ENCODE measurements at regions not wholly inside any gene's neighbourhood (a gene's known extent, or its start where the extent isn't known, plus 50 kb on each side); places are given as distances from the start of the nearest gene placed in this dataset.

GRCh38 chr6:163826629-163827028, 412.1 kb downstream of the QKI start:
- Histone ChIP-seq H3K9ac (ENCODE audit: low read depth, low read length) (no peak overlapping the region), H3K4me1 (ENCODE audit: insufficient read depth, low read length) (no peaks in the 10 kb centered on the region), H3K9me3 (ENCODE audit: control insufficient read depth, insufficient read depth, low read length) (no peaks in the 10 kb centered on the region), H3K36me3 (ENCODE audit: insufficient read depth, low read length) (no peaks in the 10 kb centered on the region)

GRCh38 chr6:163825033-163825432, 410.5 kb downstream of the QKI start:
- H3K9ac ChIP-seq (ENCODE audit: low read depth, low read length) = no peak overlapping the region
- no peaks in the 10 kb centered on the region for H3K9me3 ChIP-seq (ENCODE audit: control insufficient read depth, insufficient read depth, low read length)
- no peaks in the 10 kb centered on the region for H3K4me1 ChIP-seq (ENCODE audit: insufficient read depth, low read length)
- no peaks in the 10 kb centered on the region for H3K36me3 ChIP-seq (ENCODE audit: insufficient read depth, low read length)

- Histone ChIP-seq H3K9ac (ENCODE audit: low read depth, low read length) (no peak overlapping the region), H3K36me3 (ENCODE audit: insufficient read depth, low read length) (no peaks in the 10 kb centered on the region), H3K9me3 (ENCODE audit: control insufficient read depth, insufficient read depth, low read length) (no peaks in the 10 kb centered on the region), H3K4me1 (ENCODE audit: insufficient read depth, low read length) (no peaks in the 10 kb centered on the region)
Observed at GRCh38 chr6:163823577-163823976, 409.1 kb downstream of the QKI start.

GRCh38 chr6:163820745-163821458, 406.4 kb downstream of the QKI start:
- Histone ChIP-seq H3K4me1 (ENCODE audit: insufficient read depth, low read length) (no peaks in the 10 kb centered on the region), H3K9me3 (ENCODE audit: control insufficient read depth, insufficient read depth, low read length) (no peaks in the 10 kb centered on the region), H3K36me3 (ENCODE audit: insufficient read depth, low read length) (no peaks in the 10 kb centered on the region), H3K9ac (ENCODE audit: low read depth, low read length) (no peak overlapping the region)

GRCh38 chr6:163820171-163820570, 405.7 kb downstream of the QKI start:
- H3K9ac ChIP-seq (ENCODE audit: low read depth, low read length) = no peak overlapping the region
- H3K36me3 ChIP-seq (ENCODE audit: insufficient read depth, low read length) = no peaks in the 10 kb centered on the region
- no peaks in the 10 kb centered on the region for H3K9me3 ChIP-seq (ENCODE audit: control insufficient read depth, insufficient read depth, low read length)
- no peaks in the 10 kb centered on the region for H3K4me1 ChIP-seq (ENCODE audit: insufficient read depth, low read length)

GRCh38 chr6:163818719-163819118, 404.2 kb downstream of the QKI start:
- Histone ChIP-seq H3K9me3 (ENCODE audit: control insufficient read depth, insufficient read depth, low read length) (no peaks in the 10 kb centered on the region), H3K4me1 (ENCODE audit: insufficient read depth, low read length) (no peaks in the 10 kb centered on the region), H3K36me3 (ENCODE audit: insufficient read depth, low read length) (no peaks in the 10 kb centered on the region; the same call in 1 of the 2 replicates), H3K9ac (ENCODE audit: low read depth, low read length) (no peak overlapping the region)

GRCh38 chr6:163816441-163816840, 401.9 kb downstream of the QKI start:
- Histone ChIP-seq H3K9me3 (ENCODE audit: control insufficient read depth, insufficient read depth, low read length) (no peaks in the 10 kb centered on the region), H3K36me3 (ENCODE audit: insufficient read depth, low read length) (no peaks in the 10 kb centered on the region; the same call in 1 of the 2 replicates), H3K4me1 (ENCODE audit: insufficient read depth, low read length) (no peaks in the 10 kb centered on the region), H3K9ac (ENCODE audit: low read depth, low read length) (no peak overlapping the region)

GRCh38 chr6:163815796-163816195, 401.3 kb downstream of the QKI start:
- no peaks in the 10 kb centered on the region for H3K9me3 ChIP-seq (ENCODE audit: control insufficient read depth, insufficient read depth, low read length)
- H3K4me1 ChIP-seq (ENCODE audit: insufficient read depth, low read length) = no peaks in the 10 kb centered on the region
- no peak overlapping the region for H3K9ac ChIP-seq (ENCODE audit: low read depth, low read length)
- no peaks in the 10 kb centered on the region; the same call in 1 of the 2 replicates for H3K36me3 ChIP-seq (ENCODE audit: insufficient read depth, low read length)

GRCh38 chr6:163814494-163815364, 400.2 kb downstream of the QKI start:
- 0 out of 2 replicates have a peak, but pooled peaks cover 3% of the 10 kb centered on the region for H3K4me1 ChIP-seq (ENCODE audit: insufficient read depth, low read length)
- no peaks in the 10 kb centered on the region for H3K9me3 ChIP-seq (ENCODE audit: control insufficient read depth, insufficient read depth, low read length)
- H3K9ac ChIP-seq (ENCODE audit: low read depth, low read length) = no peak overlapping the region
- H3K36me3 ChIP-seq (ENCODE audit: insufficient read depth, low read length) = no peaks in the 10 kb centered on the region; the same call in 1 of the 2 replicates

GRCh38 chr6:163813979-163814493, 399.5 kb downstream of the QKI start:
- no peaks in the 10 kb centered on the region; the same call in 1 of the 2 replicates for H3K36me3 ChIP-seq (ENCODE audit: insufficient read depth, low read length)
- no peak overlapping the region for H3K9ac ChIP-seq (ENCODE audit: low read depth, low read length)
- H3K9me3 ChIP-seq (ENCODE audit: control insufficient read depth, insufficient read depth, low read length) = no peaks in the 10 kb centered on the region
- 0 out of 2 replicates have a peak, but pooled peaks cover 3% of the 10 kb centered on the region for H3K4me1 ChIP-seq (ENCODE audit: insufficient read depth, low read length)

- 0 out of 2 replicates have a peak, but pooled peaks cover 3% of the 10 kb centered on the region for H3K4me1 ChIP-seq (ENCODE audit: insufficient read depth, low read length)
- no peaks in the 10 kb centered on the region for H3K9me3 ChIP-seq (ENCODE audit: control insufficient read depth, insufficient read depth, low read length)
- no peak overlapping the region for H3K9ac ChIP-seq (ENCODE audit: low read depth, low read length)
- H3K36me3 ChIP-seq (ENCODE audit: insufficient read depth, low read length) = no peaks in the 10 kb centered on the region; the same call in 1 of the 2 replicates
Observed at GRCh38 chr6:163811317-163811716, 396.8 kb downstream of the QKI start.

- peaks cover 7% of the 10 kb centered on the region; the same call in 1 of the 2 replicates for H3K4me1 ChIP-seq (ENCODE audit: insufficient read depth, low read length)
Observed at GRCh38 chr6:163809364-163809763, 394.8 kb downstream of the QKI start.

GRCh38 chr6:163808871-163809270, 394.4 kb downstream of the QKI start:
- Histone ChIP-seq H3K4me1 (ENCODE audit: insufficient read depth, low read length) (peaks cover 7% of the 10 kb centered on the region; the same call in 1 of the 2 replicates), H3K9me3 (ENCODE audit: control insufficient read depth, insufficient read depth, low read length) (no peaks in the 10 kb centered on the region; the same call in 1 of the 2 replicates), H3K36me3 (ENCODE audit: insufficient read depth, low read length) (no peaks in the 10 kb centered on the region), H3K9ac (ENCODE audit: low read depth, low read length) (no peak overlapping the region)

More at GRCh38 chr6:163809364-163809763, 394.8 kb downstream of the QKI start:
- Histone ChIP-seq H3K9ac (ENCODE audit: low read depth, low read length) (no peak overlapping the region), H3K36me3 (ENCODE audit: insufficient read depth, low read length) (no peaks in the 10 kb centered on the region; the same call in 1 of the 2 replicates), H3K9me3 (ENCODE audit: control insufficient read depth, insufficient read depth, low read length) (no peaks in the 10 kb centered on the region; the same call in 1 of the 2 replicates)

GRCh38 chr6:163808231-163808630, 393.7 kb downstream of the QKI start:
- H3K9ac ChIP-seq (ENCODE audit: low read depth, low read length) = no peak overlapping the region
- H3K4me1 ChIP-seq (ENCODE audit: insufficient read depth, low read length) = peaks cover 7% of the 10 kb centered on the region; the same call in 1 of the 2 replicates
- H3K36me3 ChIP-seq (ENCODE audit: insufficient read depth, low read length) = no peaks in the 10 kb centered on the region
- no peaks in the 10 kb centered on the region; the same call in 1 of the 2 replicates for H3K9me3 ChIP-seq (ENCODE audit: control insufficient read depth, insufficient read depth, low read length)
